Activated T-helper 17 cell treated with anti-CD3 and anti-CD28 coated beads, Interleukin-2, amount 50 U/mL, for 72 hours (primary cell): ENCODE measurements at regions not wholly inside any gene's neighbourhood (a gene's known extent, or its start where the extent isn't known, plus 50 kb on each side); places are given as distances from the start of the nearest gene placed in this dataset.

Source experiments
- ATAC-seq: fragments of 150-1000 bp; cut with Tn5 transposase; replicated peaks from 2 replicates; pipeline ENCODE4 v1.10.0; 2021; ENCODE audit warnings: mild to moderate bottlenecking, moderate library complexity
- H3K27ac Mint-ChIP-seq: one replicate; pipeline ENCODE4 v1.8.0; 2022; ENCODE audit warnings: mixed read lengths
- H3K27me3 Mint-ChIP-seq: one replicate; pipeline ENCODE4 v1.8.0; 2022; ENCODE audit warnings: mixed read lengths
- H3K36me3 Mint-ChIP-seq: one replicate; pipeline ENCODE4 v1.8.0; 2022; ENCODE audit warnings: low read depth, mild to moderate bottlenecking, mixed read lengths
- H3K4me1 Mint-ChIP-seq: one replicate; pipeline ENCODE4 v1.8.0; 2022; ENCODE audit warnings: mixed read lengths
- H3K4me3 Mint-ChIP-seq: one replicate; pipeline ENCODE4 v1.8.0; 2022; ENCODE audit warnings: mild to moderate bottlenecking, mixed read lengths
- H3K9me3 Mint-ChIP-seq: one replicate; pipeline ENCODE4 v1.8.0; 2022; ENCODE audit warnings: mixed read lengths

DNA sequence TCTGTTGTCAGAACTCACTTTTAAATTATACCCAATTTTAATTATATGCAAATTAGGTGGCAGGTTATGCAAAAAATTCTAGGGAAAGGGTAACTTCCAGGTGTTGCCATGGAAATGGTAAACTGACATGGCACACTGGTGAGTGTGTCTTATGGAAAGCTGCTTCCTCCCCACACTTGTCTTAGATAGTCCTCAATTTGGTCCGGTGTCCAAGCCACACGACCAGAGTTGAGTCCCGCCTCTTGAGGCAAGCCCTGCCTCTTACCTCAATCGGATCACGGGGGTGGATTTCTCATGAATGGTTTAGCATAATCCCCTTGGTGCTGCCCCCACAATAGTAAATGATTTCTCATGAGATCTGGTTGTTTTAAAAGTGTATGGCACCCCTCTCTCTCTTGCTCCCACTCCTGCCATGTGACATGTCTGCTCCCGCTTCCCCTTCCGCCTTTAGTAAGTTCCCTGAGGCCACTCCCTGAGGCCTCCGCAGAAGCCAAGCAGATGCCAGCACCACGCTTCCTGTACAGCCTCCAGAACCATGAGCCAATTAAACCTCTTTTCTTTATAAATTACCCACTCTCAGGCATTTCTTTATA lies 74.9 kb downstream of the MATN1 start:
- H3K27me3 Mint-ChIP-seq: peaks cover 40% of the 10 kb centered on the region
- no peak overlapping the region for H3K4me3 Mint-ChIP-seq
- no peaks in the 10 kb centered on the region for H3K4me1 Mint-ChIP-seq
- no peaks in the 10 kb centered on the region for H3K36me3 Mint-ChIP-seq
- ATAC-seq: no peak
- H3K27ac Mint-ChIP-seq: no peak overlapping the region
- H3K9me3 Mint-ChIP-seq: no peaks in the 10 kb centered on the region

DNA sequence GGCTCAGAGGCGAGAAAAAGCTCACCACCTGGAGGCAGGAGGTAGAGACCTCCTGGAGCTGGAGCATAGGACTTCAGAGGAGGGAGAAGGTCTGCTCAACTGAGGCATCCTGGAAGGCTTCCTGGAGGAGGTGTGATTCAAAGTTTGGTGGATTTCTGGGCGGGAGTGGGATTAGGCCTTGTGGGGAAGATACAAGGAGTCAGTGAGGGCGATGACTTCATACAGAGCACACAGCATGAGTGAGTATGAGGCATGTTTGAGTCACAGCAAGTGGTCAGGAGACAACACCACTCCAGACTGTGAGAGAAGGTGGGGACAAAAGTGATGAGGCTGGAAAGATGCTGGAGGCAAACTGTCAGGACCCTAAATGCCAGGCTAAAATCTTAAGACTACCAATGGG lies 77.6 kb downstream of the MATN1 start:
- Mint-ChIP-seq H3K4me3 (no peak overlapping the region), H3K27ac (no peak overlapping the region), H3K27me3 (peaks cover 41% of the 10 kb centered on the region), H3K36me3 (no peaks in the 10 kb centered on the region), H3K9me3 (no peaks in the 10 kb centered on the region), H3K4me1 (no peaks in the 10 kb centered on the region)
- ATAC-seq: peak; percentile 52

DNA sequence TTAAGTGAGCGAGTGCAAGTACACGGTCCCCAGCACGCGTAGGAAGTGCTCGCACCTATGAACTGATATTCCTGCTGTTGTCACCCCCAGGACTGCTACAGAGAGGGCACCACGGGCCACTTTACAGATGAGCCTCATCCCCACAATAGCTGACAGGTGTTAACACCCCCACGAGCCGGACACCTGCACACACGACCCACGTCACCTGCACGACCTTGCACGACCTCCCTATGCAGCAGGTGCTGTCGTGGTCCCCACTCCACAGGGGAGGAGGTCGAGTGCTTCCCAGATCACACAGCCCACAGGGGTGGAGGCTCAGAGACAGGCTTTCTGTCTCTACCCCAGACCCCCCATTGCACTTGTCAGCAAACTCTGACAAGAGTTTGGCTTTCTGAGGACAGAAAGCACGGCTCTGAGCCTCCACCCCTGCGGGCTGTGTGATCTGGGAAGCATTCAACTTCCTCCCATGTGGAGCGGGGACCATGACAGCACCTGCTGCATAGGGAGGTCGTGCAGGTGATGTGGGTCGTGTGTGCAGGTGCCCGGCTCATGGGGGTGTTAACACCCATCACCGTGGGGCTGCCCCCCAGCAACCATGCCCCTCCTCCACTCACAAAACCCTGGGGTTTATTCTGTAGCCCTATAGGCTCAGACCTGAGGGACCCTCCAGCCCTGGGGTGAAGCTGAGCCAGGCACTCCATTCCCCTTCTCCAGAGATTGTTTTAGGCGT lies 80.8 kb downstream of the MATN1 start:
- Mint-ChIP-seq H3K4me1 (no peaks in the 10 kb centered on the region), H3K9me3 (no peaks in the 10 kb centered on the region), H3K27me3 (peaks cover 24% of the 10 kb centered on the region), H3K36me3 (no peaks in the 10 kb centered on the region), H3K4me3 (no peak overlapping the region), H3K27ac (no peak overlapping the region)
- ATAC-seq: no peak

DNA sequence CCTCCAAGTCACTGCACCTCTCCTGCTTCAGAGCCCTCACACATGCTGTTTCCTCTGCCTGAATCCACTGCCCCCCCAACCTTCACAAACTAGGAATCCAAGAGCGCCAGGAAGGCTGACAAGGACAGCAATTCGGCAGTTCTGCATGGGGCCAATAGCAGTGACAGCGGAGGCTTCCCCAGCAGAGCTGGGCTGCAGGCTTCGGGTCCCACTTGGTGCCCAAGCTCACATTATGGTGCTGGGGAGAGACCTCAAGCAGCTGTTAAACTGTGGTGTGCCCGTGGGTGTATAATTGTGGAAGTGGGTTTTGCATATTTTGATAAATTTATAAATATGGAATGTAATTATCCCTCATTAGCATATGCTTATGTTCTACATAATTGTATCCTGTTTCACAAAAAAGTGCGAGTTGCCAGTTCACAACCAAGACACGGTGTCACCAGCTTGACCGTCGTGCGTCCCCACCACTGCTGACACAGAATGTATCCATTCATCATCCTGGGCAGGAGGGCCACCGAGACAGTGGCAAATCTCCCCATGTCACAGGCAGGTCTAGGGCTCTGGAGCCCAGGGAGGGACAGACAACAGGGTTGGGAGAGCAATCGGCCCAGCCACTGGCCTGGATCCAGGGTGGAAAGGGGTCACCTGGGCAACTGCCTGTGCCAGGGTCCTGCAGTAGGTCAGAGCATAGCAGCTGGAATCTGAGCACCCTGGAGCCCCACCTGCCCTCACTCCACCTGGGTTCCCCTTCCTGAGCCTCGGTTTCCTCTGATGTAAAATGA lies 81.6 kb downstream of the MATN1 start:
- Mint-ChIP-seq H3K27ac (no peak overlapping the region), H3K4me1 (no peaks in the 10 kb centered on the region), H3K27me3 (peaks cover 28% of the 10 kb centered on the region), H3K36me3 (no peaks in the 10 kb centered on the region), H3K4me3 (no peak overlapping the region), H3K9me3 (no peaks in the 10 kb centered on the region)
- no peak for ATAC-seq

DNA sequence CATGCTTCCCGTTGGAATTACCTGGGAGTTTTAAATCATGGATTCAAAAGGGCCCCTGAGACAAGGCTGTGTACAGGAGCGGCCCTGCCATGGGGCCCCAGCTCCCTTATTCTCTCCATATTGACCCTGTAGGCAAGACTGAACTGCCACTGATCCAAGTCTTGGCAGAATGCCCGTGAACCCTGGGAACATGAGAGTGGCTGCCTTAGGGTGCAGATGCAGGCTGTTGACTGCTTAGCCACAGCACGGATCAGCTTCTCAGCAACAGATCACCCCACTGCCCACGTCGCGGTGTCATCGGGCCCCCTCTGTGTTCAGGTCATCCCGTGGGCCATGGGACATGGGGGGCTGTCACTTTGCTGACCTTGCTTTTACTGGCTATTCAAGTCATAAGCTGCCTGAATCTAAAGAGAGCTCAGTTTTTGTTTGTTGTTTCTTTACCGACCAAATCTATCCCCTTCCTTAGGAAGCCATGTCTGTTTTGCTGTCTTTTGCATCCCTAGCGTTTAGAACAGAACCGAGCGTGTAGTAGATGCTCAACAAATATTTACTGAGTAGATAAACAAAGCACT lies 83.4 kb downstream of the MATN1 start:
- Mint-ChIP-seq H3K4me3 (no peak overlapping the region), H3K4me1 (no peaks in the 10 kb centered on the region), H3K27me3 (peaks cover 13% of the 10 kb centered on the region), H3K27ac (no peak overlapping the region), H3K36me3 (no peaks in the 10 kb centered on the region), H3K9me3 (no peaks in the 10 kb centered on the region)
- ATAC-seq: no peak

DNA sequence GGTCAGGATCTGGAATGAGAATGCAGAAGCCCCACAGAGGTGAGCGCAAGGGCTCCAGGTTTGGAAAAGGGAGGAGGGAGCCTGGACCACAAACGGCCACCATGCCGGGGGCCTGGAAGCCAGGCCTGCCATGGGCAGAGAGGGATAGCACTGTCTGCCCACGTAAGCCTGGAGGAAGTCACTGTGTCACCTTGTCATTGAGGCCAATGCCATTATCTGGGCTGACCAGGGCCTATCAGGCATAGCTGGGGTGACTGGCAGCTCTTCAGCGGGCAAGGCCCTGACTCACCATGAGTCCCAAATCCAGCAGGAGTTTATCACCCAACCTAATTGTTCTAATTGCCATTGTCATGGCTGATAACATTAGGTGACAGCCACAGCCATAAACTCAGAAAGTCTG lies 84.6 kb downstream of the MATN1 start:
- no peak for ATAC-seq
- H3K4me1 Mint-ChIP-seq: no peaks in the 10 kb centered on the region
- no peaks in the 10 kb centered on the region for H3K36me3 Mint-ChIP-seq
- H3K9me3 Mint-ChIP-seq: no peaks in the 10 kb centered on the region
- peaks cover 13% of the 10 kb centered on the region for H3K27me3 Mint-ChIP-seq
- no peak overlapping the region for H3K27ac Mint-ChIP-seq
- H3K4me3 Mint-ChIP-seq: no peak overlapping the region

- no peak for ATAC-seq
- Mint-ChIP-seq H3K27ac (no peak overlapping the region), H3K4me3 (no peak overlapping the region), H3K4me1 (no peaks in the 10 kb centered on the region), H3K27me3 (peaks cover 11% of the 10 kb centered on the region), H3K36me3 (no peaks in the 10 kb centered on the region), H3K9me3 (no peaks in the 10 kb centered on the region)
Observed at GRCh38 chr1:30638086-30638485, 85.3 kb downstream of the MATN1 start.

GRCh38 chr1:30637183-30637980 lies 86.0 kb downstream of the MATN1 start:
- ATAC-seq: no peak
- Mint-ChIP-seq H3K4me3 (no peak overlapping the region), H3K9me3 (no peaks in the 10 kb centered on the region), H3K4me1 (no peaks in the 10 kb centered on the region), H3K27me3 (peaks cover 8% of the 10 kb centered on the region), H3K27ac (no peak overlapping the region), H3K36me3 (no peaks in the 10 kb centered on the region)

DNA sequence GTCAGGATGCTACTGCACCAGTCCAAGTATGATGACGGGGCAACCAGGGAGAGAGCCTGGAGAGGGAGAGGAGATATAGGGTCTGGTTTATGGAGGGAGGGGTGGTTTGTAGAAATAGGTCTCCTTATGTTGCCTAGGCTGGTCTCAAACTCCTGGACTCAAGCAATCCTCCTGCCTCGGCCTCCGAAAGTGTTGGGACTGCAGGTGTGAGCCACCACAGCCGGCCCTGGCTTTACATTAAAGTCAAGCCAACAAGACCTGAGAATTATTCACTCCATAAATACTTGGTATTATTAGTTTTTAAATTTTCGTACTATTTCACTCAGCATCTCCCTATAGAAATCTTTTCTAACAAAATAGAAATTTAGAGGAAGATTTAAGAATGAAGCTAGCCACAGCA lies 86.8 kb downstream of the MATN1 start:
- no peak for ATAC-seq
- H3K27me3 Mint-ChIP-seq: peaks cover 7% of the 10 kb centered on the region
- H3K4me1 Mint-ChIP-seq: no peaks in the 10 kb centered on the region
- no peaks in the 10 kb centered on the region for H3K9me3 Mint-ChIP-seq
- H3K36me3 Mint-ChIP-seq: no peaks in the 10 kb centered on the region
- no peak overlapping the region for H3K27ac Mint-ChIP-seq
- no peak overlapping the region for H3K4me3 Mint-ChIP-seq

DNA sequence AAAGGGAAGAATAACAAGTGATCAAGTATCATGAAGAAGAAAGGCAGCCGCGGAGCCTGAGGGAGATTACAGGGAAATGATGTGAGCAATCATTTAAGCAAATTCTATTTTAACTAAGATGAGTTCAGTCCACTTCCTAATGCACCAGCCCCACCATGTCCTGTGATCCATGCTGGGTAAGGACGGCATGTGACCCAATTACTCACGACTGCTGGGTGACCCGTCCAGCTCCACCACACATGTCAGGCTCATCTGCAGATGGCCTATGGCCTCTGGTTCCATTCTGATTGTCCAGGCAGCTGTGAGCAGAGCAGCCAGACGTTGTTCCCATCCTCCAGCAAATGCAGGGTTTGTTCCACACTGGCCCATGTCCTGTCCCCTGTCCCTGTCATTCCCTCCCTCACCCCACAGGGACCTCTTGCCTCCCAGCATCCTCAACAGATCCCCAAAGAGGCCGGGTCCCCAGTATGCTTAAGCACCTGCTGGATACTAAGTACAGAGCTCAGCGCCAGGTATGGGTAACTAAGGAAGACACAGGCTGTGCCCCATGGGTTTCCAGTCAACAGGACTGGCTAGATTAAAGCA lies 87.9 kb downstream of the MATN1 start:
- Mint-ChIP-seq H3K27me3 (peaks cover 7% of the 10 kb centered on the region), H3K27ac (no peak overlapping the region), H3K36me3 (no peaks in the 10 kb centered on the region), H3K9me3 (no peaks in the 10 kb centered on the region), H3K4me3 (no peak overlapping the region), H3K4me1 (no peaks in the 10 kb centered on the region)
- no peak for ATAC-seq

- Mint-ChIP-seq H3K27me3 (peaks cover 7% of the 10 kb centered on the region), H3K9me3 (no peaks in the 10 kb centered on the region), H3K36me3 (no peaks in the 10 kb centered on the region), H3K27ac (no peak overlapping the region), H3K4me1 (no peaks in the 10 kb centered on the region), H3K4me3 (no peak overlapping the region)
- no peak for ATAC-seq
Observed at GRCh38 chr1:30634507-30634906, 88.9 kb downstream of the MATN1 start.

GRCh38 chr1:30633294-30633693 lies 90.1 kb downstream of the MATN1 start:
- H3K4me3 Mint-ChIP-seq: no peak overlapping the region
- no peak overlapping the region for H3K27ac Mint-ChIP-seq
- H3K9me3 Mint-ChIP-seq: no peaks in the 10 kb centered on the region
- H3K36me3 Mint-ChIP-seq: no peaks in the 10 kb centered on the region
- ATAC-seq: no peak
- H3K4me1 Mint-ChIP-seq: no peaks in the 10 kb centered on the region
- peaks cover 19% of the 10 kb centered on the region for H3K27me3 Mint-ChIP-seq

- no peaks in the 10 kb centered on the region for H3K9me3 Mint-ChIP-seq
- no peaks in the 10 kb centered on the region for H3K36me3 Mint-ChIP-seq
- no peak overlapping the region for H3K4me3 Mint-ChIP-seq
- H3K4me1 Mint-ChIP-seq: no peaks in the 10 kb centered on the region
- no peak for ATAC-seq
- peaks cover 22% of the 10 kb centered on the region for H3K27me3 Mint-ChIP-seq
- no peak overlapping the region for H3K27ac Mint-ChIP-seq
Observed at GRCh38 chr1:30632481-30632880, 90.9 kb downstream of the MATN1 start.

DNA sequence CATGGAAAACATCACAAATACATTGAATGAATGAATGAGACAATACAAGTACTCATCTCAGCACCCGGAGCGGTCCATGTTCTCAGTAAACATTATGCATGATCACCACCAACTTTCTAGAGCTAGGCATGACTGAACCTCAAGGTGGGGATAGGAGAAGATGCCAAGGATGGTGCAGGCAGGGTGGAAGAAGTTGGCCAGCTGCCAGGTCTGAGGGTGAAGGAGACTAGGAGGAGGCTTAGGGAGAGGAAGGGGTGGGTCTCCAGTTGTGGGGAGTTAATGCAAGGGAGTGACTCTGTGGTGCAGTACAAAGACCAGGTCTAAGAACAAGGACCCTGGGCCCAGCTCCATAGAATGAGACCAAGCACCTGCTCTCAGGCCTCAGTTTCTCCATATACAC lies 91.7 kb downstream of the MATN1 start:
- no peaks in the 10 kb centered on the region for H3K4me1 Mint-ChIP-seq
- H3K4me3 Mint-ChIP-seq: no peak overlapping the region
- no peak for ATAC-seq
- no peaks in the 10 kb centered on the region for H3K36me3 Mint-ChIP-seq
- H3K27ac Mint-ChIP-seq: no peak overlapping the region
- H3K9me3 Mint-ChIP-seq: peaks cover 4% of the 10 kb centered on the region
- H3K27me3 Mint-ChIP-seq: peaks cover 23% of the 10 kb centered on the region
